ENCODE measurements at regions not wholly inside any gene's neighbourhood (a gene's known extent, or its start where the extent isn't known, plus 50 kb on each side); places are given as distances from the start of the nearest gene placed in this dataset.

- DNase-seq = no peak
- no peak overlapping the region for H3K4me3 ChIP-seq
- WGBS, 4 donors = 92 to 100% (median 95%) methylated on average over 2 to 7 of the region's 7 CpGs
- no peak for TF ChIP-seq POLR2A (IDR thresholded peaks at IDR 0.05)
- no peaks in the 10 kb centered on the region for H3K27me3 ChIP-seq
- intact Hi-C loops (cut with DNase I) = no loop called here
- H3K4me1 ChIP-seq (replicated peaks in 1 of 2) = no peaks in the 10 kb centered on the region
- H3K9me3 ChIP-seq (replicated peaks in 1 of 3) = no peaks in the 10 kb centered on the region
- H3K27ac ChIP-seq = no peak overlapping the region
- no peaks in the 10 kb centered on the region for H3K36me3 ChIP-seq (replicated peaks in 1 of 2)
These were observed 117.0 kb upstream of the C11orf87 start for GRCh38 chr11:109305009-109305408.

GRCh38 chr11:109306322-109306721 lies 115.7 kb upstream of the C11orf87 start:
- WGBS, 4 donors = 15 to 62% (median 39%) methylated on average over 2 of the region's 2 CpGs
- no peak overlapping the region for H3K27ac ChIP-seq
- H3K27me3 ChIP-seq = no peaks in the 10 kb centered on the region
- TF ChIP-seq CTCF (IDR thresholded peaks at IDR 0.05) = no peak
- intact Hi-C loops (cut with DNase I) = no loop called here
- H3K4me3 ChIP-seq = no peak overlapping the region
- no peaks in the 10 kb centered on the region for H3K4me1 ChIP-seq (replicated peaks in 1 of 2)
- DNase-seq = no peak
- no peaks in the 10 kb centered on the region for H3K9me3 ChIP-seq (replicated peaks in 1 of 3)
- H3K36me3 ChIP-seq (replicated peaks in 1 of 2) = no peaks in the 10 kb centered on the region

- no peaks in the 10 kb centered on the region for H3K4me1 ChIP-seq (replicated peaks in 1 of 2)
- no peak for DNase-seq
- 83 to 91% (median 86%) methylated on average over 3 of the region's 3 CpGs for WGBS, 4 donors
- no peak for TF ChIP-seq CTCF (IDR thresholded peaks at IDR 0.05)
- no peak for TF ChIP-seq POLR2A (IDR thresholded peaks at IDR 0.05)
- H3K27ac ChIP-seq = no peak overlapping the region
- no peaks in the 10 kb centered on the region for H3K27me3 ChIP-seq
- intact Hi-C loops (cut with DNase I) = no loop called here
- H3K4me3 ChIP-seq = no peak overlapping the region
- H3K9me3 ChIP-seq (replicated peaks in 1 of 3) = no peaks in the 10 kb centered on the region
- H3K36me3 ChIP-seq (replicated peaks in 1 of 2) = no peaks in the 10 kb centered on the region
These were observed 114.6 kb upstream of the C11orf87 start for GRCh38 chr11:109307366-109307765.

GRCh38 chr11:109308551-109308950 lies 113.4 kb upstream of the C11orf87 start:
- no peak for TF ChIP-seq CTCF (IDR thresholded peaks at IDR 0.05)
- no peak for TF ChIP-seq POLR2A (IDR thresholded peaks at IDR 0.05)
- no peaks in the 10 kb centered on the region for H3K27me3 ChIP-seq
- no peaks in the 10 kb centered on the region for H3K4me1 ChIP-seq (replicated peaks in 1 of 2)
- H3K36me3 ChIP-seq (replicated peaks in 1 of 2) = no peaks in the 10 kb centered on the region
- no peak overlapping the region for H3K27ac ChIP-seq
- no peaks in the 10 kb centered on the region for H3K9me3 ChIP-seq (replicated peaks in 1 of 3)
- WGBS, 4 donors = 67 to 73% (median 69%) methylated on average over 3 of the region's 3 CpGs
- H3K4me3 ChIP-seq = no peak overlapping the region
- DNase-seq = no peak
- intact Hi-C loops (cut with DNase I) = no loop called here

- DNase-seq = no peak
- Histone ChIP-seq H3K9me3 (replicated peaks in 1 of 3) (no peaks in the 10 kb centered on the region), H3K27me3 (no peaks in the 10 kb centered on the region), H3K4me1 (replicated peaks in 1 of 2) (no peaks in the 10 kb centered on the region), H3K27ac (no peak overlapping the region), H3K36me3 (replicated peaks in 1 of 2) (no peaks in the 10 kb centered on the region), H3K4me3 (no peak overlapping the region)
- TF ChIP-seq POLR2A (IDR thresholded peaks at IDR 0.05) (no peak), CTCF (IDR thresholded peaks at IDR 0.05) (no peak)
- intact Hi-C loops (cut with DNase I) = no loop called here
- WGBS, 4 donors = 33 to 67% (median 55%) methylated on average over 1 of the region's 1 CpG
These were observed 112.8 kb upstream of the C11orf87 start for GRCh38 chr11:109309153-109309552.

Data from adrenal gland (tissue), 9 donors.